ENCODE measurements at regions not wholly inside any gene's neighbourhood (a gene's known extent, or its start where the extent isn't known, plus 50 kb on each side); places are given as distances from the start of the nearest gene placed in this dataset.

DNA sequence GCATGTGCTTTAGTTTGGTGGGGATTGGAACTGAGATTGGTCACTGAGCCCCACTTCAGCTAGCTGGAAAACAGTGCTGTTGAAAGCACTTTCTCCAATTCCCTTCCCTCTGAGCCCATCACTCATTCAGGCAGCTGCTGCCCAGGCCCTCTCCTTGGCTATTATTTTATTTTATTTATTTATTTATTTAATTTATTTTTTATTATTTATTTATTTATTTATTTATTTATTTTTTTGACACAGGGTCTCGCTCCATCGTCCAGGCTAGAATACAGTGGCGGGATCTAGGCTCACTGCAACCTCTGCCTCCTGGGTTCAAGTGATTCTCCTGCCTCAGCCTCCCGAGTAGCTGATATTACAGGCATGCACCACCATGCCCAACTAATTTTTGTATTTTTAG lies 51.8 kb upstream of the RBPJ start:
- ChIA-PET POLR2A (no interaction called here), CTCF (no interaction called here)
- Histone ChIP-seq H3K27me3 (ENCODE audit: control insufficient read depth, insufficient read depth, low read length) (no peaks in the 10 kb centered on the region), H3K4me3 (ENCODE audit: low read depth, low read length) (no peak overlapping the region), H3K36me3 (ENCODE audit: control insufficient read depth, insufficient read depth, low read length) (no peaks in the 10 kb centered on the region)
- no peak for DNase-seq (ENCODE audit: low read depth)
- TF ChIP-seq, protein P1, sequence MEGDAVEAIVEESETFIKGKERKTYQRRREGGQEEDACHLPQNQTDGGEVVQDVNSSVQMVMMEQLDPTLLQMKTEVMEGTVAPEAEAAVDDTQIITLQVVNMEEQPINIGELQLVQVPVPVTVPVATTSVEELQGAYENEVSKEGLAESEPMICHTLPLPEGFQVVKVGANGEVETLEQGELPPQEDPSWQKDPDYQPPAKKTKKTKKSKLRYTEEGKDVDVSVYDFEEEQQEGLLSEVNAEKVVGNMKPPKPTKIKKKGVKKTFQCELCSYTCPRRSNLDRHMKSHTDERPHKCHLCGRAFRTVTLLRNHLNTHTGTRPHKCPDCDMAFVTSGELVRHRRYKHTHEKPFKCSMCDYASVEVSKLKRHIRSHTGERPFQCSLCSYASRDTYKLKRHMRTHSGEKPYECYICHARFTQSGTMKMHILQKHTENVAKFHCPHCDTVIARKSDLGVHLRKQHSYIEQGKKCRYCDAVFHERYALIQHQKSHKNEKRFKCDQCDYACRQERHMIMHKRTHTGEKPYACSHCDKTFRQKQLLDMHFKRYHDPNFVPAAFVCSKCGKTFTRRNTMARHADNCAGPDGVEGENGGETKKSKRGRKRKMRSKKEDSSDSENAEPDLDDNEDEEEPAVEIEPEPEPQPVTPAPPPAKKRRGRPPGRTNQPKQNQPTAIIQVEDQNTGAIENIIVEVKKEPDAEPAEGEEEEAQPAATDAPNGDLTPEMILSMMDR (IDR thresholded peaks at IDR 0.05; ENCODE audit: insufficient read depth, low read depth, low read length): no peak
